Astrocyte (in vitro differentiated cells and primary cell): ENCODE measurements at regions not wholly inside any gene's neighbourhood (a gene's known extent, or its start where the extent isn't known, plus 50 kb on each side); places are given as distances from the start of the nearest gene placed in this dataset.

Experiments
- EZH2 ChIP-seq: IDR thresholded peaks from 2 replicates; pipeline ENCODE4 v1.6.1; 2012; ENCODE audit warnings: mild to moderate bottlenecking, low read length, inconsistent platforms; ENCODE audit not compliant: insufficient read depth
- TF ChIP-seq, protein P1 (sequence below): IDR thresholded peaks from 2 replicates; pipeline ENCODE4 v1.5.1; 2011; ENCODE audit warnings: low read depth, mild to moderate bottlenecking, inconsistent platforms, low read length, moderate library complexity; ENCODE audit not compliant: insufficient read depth

DNA sequence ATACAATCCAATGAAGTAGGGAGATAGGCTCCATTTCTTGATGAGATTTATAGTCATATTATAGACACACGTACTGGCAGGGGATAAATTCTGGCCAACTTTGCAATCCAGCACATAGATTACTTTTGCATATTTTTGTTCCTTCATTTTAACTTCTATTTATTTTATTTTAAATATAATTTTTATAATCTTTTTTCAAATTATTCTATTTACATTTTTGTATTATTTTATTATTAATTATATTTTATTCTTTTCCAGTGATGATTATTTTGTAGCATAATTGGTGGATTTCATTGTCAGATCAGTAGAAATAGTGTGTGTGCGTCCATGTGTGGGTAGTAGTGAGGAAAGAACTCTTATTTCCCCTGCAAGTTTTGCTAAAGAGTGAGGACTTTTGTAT, 980.1 kb upstream of the TYRP1 start:
- TF ChIP-seq, protein P1, sequence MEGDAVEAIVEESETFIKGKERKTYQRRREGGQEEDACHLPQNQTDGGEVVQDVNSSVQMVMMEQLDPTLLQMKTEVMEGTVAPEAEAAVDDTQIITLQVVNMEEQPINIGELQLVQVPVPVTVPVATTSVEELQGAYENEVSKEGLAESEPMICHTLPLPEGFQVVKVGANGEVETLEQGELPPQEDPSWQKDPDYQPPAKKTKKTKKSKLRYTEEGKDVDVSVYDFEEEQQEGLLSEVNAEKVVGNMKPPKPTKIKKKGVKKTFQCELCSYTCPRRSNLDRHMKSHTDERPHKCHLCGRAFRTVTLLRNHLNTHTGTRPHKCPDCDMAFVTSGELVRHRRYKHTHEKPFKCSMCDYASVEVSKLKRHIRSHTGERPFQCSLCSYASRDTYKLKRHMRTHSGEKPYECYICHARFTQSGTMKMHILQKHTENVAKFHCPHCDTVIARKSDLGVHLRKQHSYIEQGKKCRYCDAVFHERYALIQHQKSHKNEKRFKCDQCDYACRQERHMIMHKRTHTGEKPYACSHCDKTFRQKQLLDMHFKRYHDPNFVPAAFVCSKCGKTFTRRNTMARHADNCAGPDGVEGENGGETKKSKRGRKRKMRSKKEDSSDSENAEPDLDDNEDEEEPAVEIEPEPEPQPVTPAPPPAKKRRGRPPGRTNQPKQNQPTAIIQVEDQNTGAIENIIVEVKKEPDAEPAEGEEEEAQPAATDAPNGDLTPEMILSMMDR: no peak
- TF ChIP-seq EZH2: no peak
